CD14-positive monocyte (primary cell): ENCODE measurements at regions not wholly inside any gene's neighbourhood (a gene's known extent, or its start where the extent isn't known, plus 50 kb on each side); places are given as distances from the start of the nearest gene placed in this dataset.

Experiments
- DNase-seq, 3 donors: peaks; one replicate each; pipeline ENCODE4 v3.0.0-alpha.2; 2011 to 2022
- H2AFZ ChIP-seq: 2 replicates; pipeline ENCODE4 v1.6.0; 2012; ENCODE audit warnings: mild to moderate bottlenecking, low read depth, low read length, inconsistent platforms; ENCODE audit not compliant: insufficient read depth, poor library complexity, severe bottlenecking
- H3K27ac ChIP-seq, 2 donors: 1 replicate in 1 of 2; 2 replicates in 1 of 2; pipeline ENCODE4 v1.5.1; 2012 to 2013; ENCODE audit warnings: low read length in 2 of 2, control low read depth in 1 of 2, inconsistent platforms in 1 of 2, low read depth in 1 of 2, mild to moderate bottlenecking in 1 of 2
- H3K27me3 ChIP-seq, 2 donors: one replicate each; pipeline versions ENCODE4 v1.6.0 to v1.6.1; 2011 to 2013; ENCODE audit warnings: low read length in 2 of 2; ENCODE audit not compliant: control insufficient read depth in 2 of 2, insufficient read depth in 2 of 2
- H3K36me3 ChIP-seq, 2 donors: replicated peaks in 1 of 2; 1 replicate in 1 of 2; 2 replicates in 1 of 2; pipeline versions ENCODE4 v1.5.1 to v1.6.1; 2012 to 2013; ENCODE audit warnings: low read length in 2 of 2, control low read depth in 1 of 2, inconsistent platforms in 1 of 2, mild to moderate bottlenecking in 1 of 2; ENCODE audit not compliant: insufficient read depth in 2 of 2, control insufficient read depth in 1 of 2
- H3K4me1 ChIP-seq, 2 donors: 1 replicate in 1 of 2; 2 replicates in 1 of 2; pipeline versions ENCODE4 v1.5.1 to v1.6.1; 2012 to 2013; ENCODE audit warnings: low read length in 2 of 2, control low read depth in 1 of 2, inconsistent platforms in 1 of 2, mild to moderate bottlenecking in 1 of 2, moderate library complexity in 1 of 2; ENCODE audit not compliant: insufficient read depth in 2 of 2, control insufficient read depth in 1 of 2
- H3K4me2 ChIP-seq: replicated peaks from 2 replicates; pipeline ENCODE3; 2012; ENCODE audit warnings: low read length, moderate library complexity, mild to moderate bottlenecking; ENCODE audit not compliant: poor library complexity, severe bottlenecking; ENCODE audit errors: extremely low read depth
- H3K4me3 ChIP-seq, 3 experiments: fragments of 200-600 bp in 1 of 3; sonication (generic) in 1 of 3; replicated peaks in 1 of 3; 1 replicate in 2 of 3; 2 replicates in 1 of 3; pipeline ENCODE4 v1.5.1; 2011 to 2013; ENCODE audit warnings: low read length in 3 of 3, mild to moderate bottlenecking in 3 of 3, control low read depth in 2 of 3, low read depth in 2 of 3, inconsistent platforms in 1 of 3, moderate library complexity in 1 of 3
- H3K79me2 ChIP-seq: 2 replicates; pipeline ENCODE4 v1.6.0; 2012; ENCODE audit warnings: mild to moderate bottlenecking, control low read depth, inconsistent platforms, low read length, moderate library complexity; ENCODE audit not compliant: insufficient read depth
- H3K9ac ChIP-seq: 2 replicates; pipeline ENCODE4 v1.6.0; 2017; ENCODE audit warnings: low read length, mild to moderate bottlenecking; ENCODE audit not compliant: insufficient read depth, poor library complexity, severe bottlenecking
- H3K9me3 ChIP-seq, 2 donors: replicated peaks in 1 of 2; 1 replicate in 1 of 2; 2 replicates in 1 of 2; pipeline versions ENCODE4 v1.5.1 to v1.6.1; 2012 to 2013; ENCODE audit warnings: low read length in 2 of 2, control low read depth in 1 of 2; ENCODE audit not compliant: control insufficient read depth in 1 of 2, insufficient read depth in 1 of 2
- H4K20me1 ChIP-seq: 2 replicates; pipeline ENCODE4 v1.6.0; 2012; ENCODE audit warnings: mild to moderate bottlenecking, low read length, control low read depth, moderate library complexity; ENCODE audit not compliant: insufficient read depth
- H3K27ac Mint-ChIP-seq, 7 donors: one replicate each; pipeline ENCODE4 v1.8.0; 2020; ENCODE audit warnings: mild to moderate bottlenecking in 7 of 7, mixed read lengths in 7 of 7, moderate library complexity in 6 of 7, inconsistent platforms in 2 of 7
- H3K27me3 Mint-ChIP-seq, 3 donors: one replicate each; pipeline ENCODE4 v1.8.0; 2021 to 2022; ENCODE audit warnings: low read depth in 3 of 3, mild to moderate bottlenecking in 3 of 3, mixed read lengths in 3 of 3, moderate library complexity in 3 of 3, inconsistent platforms in 1 of 3
- H3K36me3 Mint-ChIP-seq, 2 donors: one replicate each; pipeline ENCODE4 v1.8.0; 2020; ENCODE audit warnings: mixed read lengths in 2 of 2, inconsistent platforms in 1 of 2, mild to moderate bottlenecking in 1 of 2
- H3K4me1 Mint-ChIP-seq: one replicate; pipeline ENCODE4 v1.8.0; 2020; ENCODE audit warnings: mild to moderate bottlenecking, mixed read lengths
- H3K4me3 Mint-ChIP-seq, 2 donors: one replicate each; pipeline ENCODE4 v1.8.0; 2020; ENCODE audit warnings: mild to moderate bottlenecking in 2 of 2, mixed read lengths in 2 of 2, moderate library complexity in 1 of 2
- H3K9me3 Mint-ChIP-seq, 7 donors: one replicate each; pipeline ENCODE4 v1.8.0; 2020 to 2022; ENCODE audit warnings: mixed read lengths in 7 of 7, mild to moderate bottlenecking in 6 of 7, moderate library complexity in 6 of 7, inconsistent platforms in 2 of 7
- CTCF ChIP-seq: fragments of 200-600 bp; IDR thresholded peaks from one replicate; pipeline ENCODE4 v1.8.0; 2022; ENCODE audit warnings: antibody characterized with exemption, mild to moderate bottlenecking
- WGBS: methylation state at CpG from one replicate; pipeline ENCODE4 v1.1.5; 2013; ENCODE audit warnings: missing lambda C conversion rate; ENCODE audit not compliant: insufficient coverage; 5-methylcytosine and 5-hydroxymethylcytosine counted together
- intact Hi-C, 2 donors: fragments of 100-400 bp; cut with micrococcal nuclease; formaldehyde crosslinking; loops; one replicate each; pipeline versions ENCODE4 v1.15.0 to v1.15.1; 2023

- Histone ChIP-seq H3K27ac (peak overlapping the region in 1 of 2 donors; percentile 77), H3K36me3 (no peaks in the 10 kb centered on the region), H3K27me3 (no peaks in the 10 kb centered on the region), H3K4me2 (no peak overlapping the region), H3K9ac (no peak overlapping the region), H2AFZ (peak overlapping the region; percentile 8), H4K20me1 (no peaks in the 10 kb centered on the region), H3K4me1 (peaks cover 23 to 25% of the 10 kb centered on the region in 2 donors), H3K9me3 (no peaks in the 10 kb centered on the region), H3K79me2 (no peaks in the 10 kb centered on the region), H3K4me3 (no peak overlapping the region)
- Mint-ChIP-seq H3K27ac (peak overlapping the region; percentile 65 to 91 (median 85)), H3K4me1 (peaks cover 22% of the 10 kb centered on the region), H3K27me3 (no peaks in the 10 kb centered on the region), H3K36me3 (peaks cover 0 to 4% of the 10 kb centered on the region in 2 donors), H3K9me3 (peaks cover 0 to 4% (median 1%) of the 10 kb centered on the region in 7 donors), H3K4me3 (no peak overlapping the region)
- intact Hi-C loops = no loop called here
- peak; percentile 80 to 90 (median 88) for DNase-seq
- no peak for TF ChIP-seq CTCF
- no CpG with 5 or more reads among the region's 2 CpGs for WGBS
These were observed 116.1 kb upstream of the TAF11L2 start for GRCh38 chr5:17381932-17382331.

GRCh38 chr5:17383526-17383925 is 114.5 kb upstream of the TAF11L2 start:
- Histone ChIP-seq H3K9ac (no peak overlapping the region), H2AFZ (no peak overlapping the region)
- TF ChIP-seq CTCF = no peak

More at GRCh38 chr5:17383526-17383925, 114.5 kb upstream of the TAF11L2 start:
- H3K27ac Mint-ChIP-seq = no peak overlapping the region
- no peak overlapping the region for H3K4me2 ChIP-seq
- intact Hi-C loops = no loop called here
- H3K9me3 ChIP-seq = no peaks in the 10 kb centered on the region
- H3K36me3 ChIP-seq = no peaks in the 10 kb centered on the region
- H3K4me3 ChIP-seq = no peak overlapping the region
- peaks cover 0 to 4% of the 10 kb centered on the region in 2 donors for H3K36me3 Mint-ChIP-seq
- no peaks in the 10 kb centered on the region for H3K27me3 Mint-ChIP-seq
- H3K9me3 Mint-ChIP-seq = peaks cover 0 to 4% (median 1%) of the 10 kb centered on the region in 7 donors
- WGBS = 100% methylated on average over 3 of the region's 3 CpGs
- no peaks in the 10 kb centered on the region for H3K79me2 ChIP-seq
- peaks cover 23 to 25% of the 10 kb centered on the region in 2 donors for H3K4me1 ChIP-seq
- no peak overlapping the region for H3K27ac ChIP-seq
- DNase-seq = no peak
- peaks cover 22% of the 10 kb centered on the region for H3K4me1 Mint-ChIP-seq
- H4K20me1 ChIP-seq = no peaks in the 10 kb centered on the region
- no peak overlapping the region for H3K4me3 Mint-ChIP-seq
- H3K27me3 ChIP-seq = no peaks in the 10 kb centered on the region
